GM19351 (cell line): ENCODE measurements at regions not wholly inside any gene's neighbourhood (a gene's known extent, or its start where the extent isn't known, plus 50 kb on each side); places are given as distances from the start of the nearest gene placed in this dataset.
"Not testable (repeated sequence)": the region's sequence is repeated elsewhere in the genome, so short reads cannot be mapped to it uniquely, and the experiment has no call there.

ENCODE experiments used
- ATAC-seq: cut with Tn5 transposase; IDR thresholded peaks from one replicate; pipeline ENCODE4 v1.9.1; 2021; ENCODE audit warnings: mild to moderate bottlenecking, moderate library complexity; ENCODE audit not compliant: unreplicated experiment

DNA sequence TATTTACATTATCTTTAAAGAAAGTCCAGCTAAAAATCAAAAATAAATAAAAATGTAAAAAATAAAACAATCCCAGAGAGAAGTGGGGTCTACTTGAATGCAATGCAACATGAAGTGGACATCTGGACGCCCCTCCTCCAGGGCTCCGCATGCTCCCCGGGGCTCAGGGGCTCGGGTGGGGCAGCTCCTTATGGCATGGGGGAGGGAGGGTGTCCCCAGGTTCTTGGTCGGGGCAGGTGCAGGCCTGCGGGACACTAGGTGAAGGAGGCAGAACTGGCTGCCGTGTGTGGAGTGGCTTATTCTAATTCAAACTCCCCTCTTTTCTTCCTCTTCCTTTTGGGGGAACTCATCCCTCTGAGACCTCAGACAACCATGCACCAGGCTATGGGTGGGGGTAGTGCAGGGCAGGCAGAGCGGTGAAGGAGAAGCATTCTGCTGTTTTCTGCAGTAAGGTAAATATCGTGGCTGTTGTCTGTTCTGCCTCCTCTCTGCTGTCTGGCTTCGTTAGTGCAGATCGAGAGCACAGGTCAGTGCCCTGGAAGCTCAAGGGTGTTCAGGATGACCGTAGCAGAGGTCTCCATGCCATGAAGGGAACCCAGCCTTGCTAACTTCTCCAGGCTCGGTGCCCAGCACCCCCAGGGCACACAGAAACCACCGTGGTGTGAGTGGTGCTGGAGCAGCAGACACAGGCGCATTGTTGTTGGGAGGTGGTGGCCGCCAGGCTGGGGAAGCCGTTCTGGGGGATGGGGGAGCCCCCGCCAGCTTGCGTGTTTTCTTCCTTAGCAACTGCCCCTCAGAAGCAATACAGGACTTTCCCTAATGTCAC is 82.6 kb downstream of the TTLL2 start:
- ATAC-seq = no peak

DNA sequence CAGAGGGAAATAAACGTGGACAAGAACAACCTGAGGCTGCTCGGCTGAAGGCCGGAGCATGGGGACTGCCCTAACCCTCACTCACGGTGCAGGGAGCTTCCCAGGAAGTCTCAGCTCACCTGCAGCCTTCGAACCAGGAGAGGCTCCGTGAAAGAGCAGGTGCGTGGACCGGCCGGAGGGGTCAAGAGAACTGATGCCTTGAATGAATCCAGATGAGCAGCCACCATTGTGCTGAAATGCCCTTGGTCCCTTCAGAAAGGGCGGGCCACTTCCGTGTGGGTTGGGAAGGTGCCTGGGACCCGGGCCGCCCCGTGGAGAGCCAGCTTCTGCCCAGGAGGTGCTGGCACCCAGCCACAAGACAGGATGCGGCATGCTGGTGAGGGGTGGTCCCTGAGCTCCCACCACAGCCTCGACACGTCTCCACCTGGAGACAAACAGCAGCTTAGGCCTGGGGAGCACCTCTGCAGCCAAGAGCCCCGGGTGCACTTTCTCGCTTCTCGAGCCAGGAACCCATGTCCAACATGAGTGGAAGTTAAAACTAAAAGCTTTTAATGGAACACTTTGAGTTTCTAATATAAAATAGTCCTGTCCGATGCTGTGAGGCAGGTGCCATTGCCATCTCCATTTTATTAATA is 83.5 kb downstream of the TTLL2 start:
- no peak for ATAC-seq

DNA sequence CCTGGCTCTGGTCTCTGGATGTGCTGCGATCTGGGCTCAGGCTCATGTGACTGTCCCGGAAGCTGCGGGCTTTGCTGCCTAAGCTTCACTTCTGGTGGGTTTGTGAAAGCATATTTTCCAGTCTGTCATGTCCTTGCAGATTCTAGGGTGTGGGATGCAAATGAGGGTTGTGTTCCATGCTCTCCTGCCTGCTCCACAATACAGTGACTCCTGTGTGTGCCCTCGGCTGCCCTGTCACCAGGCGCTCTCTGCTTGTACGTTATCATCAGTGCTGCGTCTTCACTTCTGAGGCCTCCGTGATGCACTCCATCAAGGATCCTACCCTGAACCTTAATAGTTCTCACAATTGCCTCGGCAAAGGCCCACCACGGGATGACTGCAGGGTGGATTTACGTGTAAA is 84.2 kb downstream of the TTLL2 start:
- ATAC-seq = no peak

DNA sequence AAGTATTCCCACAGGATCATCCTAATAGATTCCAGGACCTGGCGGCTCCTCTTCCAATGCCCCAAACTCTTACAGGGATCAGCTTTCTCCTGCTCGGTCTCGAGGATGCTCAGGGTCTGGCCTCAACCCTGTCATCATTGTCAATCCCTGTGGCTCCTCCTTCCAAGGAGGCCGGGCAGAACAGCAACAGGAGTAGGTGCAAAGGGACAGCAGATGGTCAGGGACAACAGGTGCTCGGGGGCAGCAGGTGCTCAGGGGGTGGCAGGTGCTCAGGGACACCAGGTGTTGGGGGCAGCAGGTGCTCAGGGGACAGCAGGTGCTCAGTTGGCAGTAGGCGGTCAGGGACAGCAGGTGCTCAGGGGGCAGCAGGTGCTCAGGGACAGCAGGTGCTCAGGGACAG is 84.8 kb downstream of the TTLL2 start:
- ATAC-seq = no peak

DNA sequence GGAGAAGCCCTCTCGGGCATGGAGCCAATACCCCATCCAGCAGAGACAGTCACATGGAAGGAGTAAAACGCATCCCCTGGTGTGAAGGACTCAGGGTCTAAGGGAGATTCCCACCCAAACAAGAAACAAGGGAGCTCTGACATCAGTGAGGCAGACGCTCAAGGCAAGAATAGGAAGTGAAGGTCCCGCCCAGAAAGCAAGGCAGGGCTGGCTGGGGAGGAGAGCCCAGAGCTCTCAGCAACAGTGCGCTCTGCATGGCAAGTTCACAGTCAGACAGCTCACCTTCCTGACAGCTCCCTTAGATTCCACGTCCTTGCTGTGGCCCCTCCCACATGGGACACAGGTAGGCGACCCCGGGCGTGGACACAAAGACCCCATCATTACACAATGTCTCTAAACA is 85.6 kb downstream of the TTLL2 start:
- no peak for ATAC-seq

DNA sequence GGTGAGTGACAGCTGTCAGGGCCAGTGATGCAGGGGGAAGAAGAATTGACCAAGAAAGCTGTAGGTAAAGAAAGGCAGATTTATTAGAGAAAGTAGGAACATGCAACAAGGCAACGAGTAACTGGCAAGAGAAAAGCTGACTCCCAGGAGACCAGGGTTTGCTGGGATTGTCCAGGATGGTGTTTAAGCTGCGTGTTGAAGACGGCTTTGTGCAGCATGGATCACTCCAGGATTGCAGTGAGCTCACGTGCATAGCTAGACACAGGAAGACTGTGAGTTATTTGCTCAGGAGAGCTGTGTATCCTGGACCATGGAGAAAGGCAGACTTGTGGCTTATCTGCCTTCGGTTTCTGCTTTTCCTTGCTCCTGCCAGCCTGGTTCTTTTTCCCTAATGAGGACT is 87.6 kb downstream of the TTLL2 start:
- no peak for ATAC-seq

DNA sequence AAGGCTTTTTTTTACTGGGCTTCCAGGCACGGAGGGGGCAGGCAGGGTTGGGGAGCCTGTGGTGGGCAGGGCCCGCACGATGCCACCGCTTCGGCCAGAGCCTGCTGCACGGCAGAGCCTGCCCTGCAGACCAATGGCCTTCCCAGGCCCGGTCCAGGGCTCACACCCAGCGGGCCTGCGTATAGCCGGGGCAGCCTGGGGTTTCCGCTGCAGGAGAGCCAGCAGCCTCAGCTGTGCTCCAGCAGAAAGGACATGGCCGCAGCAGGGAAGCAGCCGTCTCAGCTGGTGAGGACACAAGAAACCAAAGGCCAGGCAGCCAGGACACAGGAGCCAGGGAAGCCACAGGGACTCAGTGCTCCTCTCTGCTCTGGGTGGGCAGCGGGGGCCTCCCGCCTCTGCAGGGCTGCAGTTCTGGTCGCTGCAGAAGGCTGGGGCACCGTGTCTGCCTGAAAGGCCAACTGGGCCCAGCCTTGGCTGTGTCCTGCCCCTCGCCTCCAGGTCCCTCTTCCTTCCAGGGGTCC is 90.6 kb downstream of the TTLL2 start:
- ATAC-seq = no peak

DNA sequence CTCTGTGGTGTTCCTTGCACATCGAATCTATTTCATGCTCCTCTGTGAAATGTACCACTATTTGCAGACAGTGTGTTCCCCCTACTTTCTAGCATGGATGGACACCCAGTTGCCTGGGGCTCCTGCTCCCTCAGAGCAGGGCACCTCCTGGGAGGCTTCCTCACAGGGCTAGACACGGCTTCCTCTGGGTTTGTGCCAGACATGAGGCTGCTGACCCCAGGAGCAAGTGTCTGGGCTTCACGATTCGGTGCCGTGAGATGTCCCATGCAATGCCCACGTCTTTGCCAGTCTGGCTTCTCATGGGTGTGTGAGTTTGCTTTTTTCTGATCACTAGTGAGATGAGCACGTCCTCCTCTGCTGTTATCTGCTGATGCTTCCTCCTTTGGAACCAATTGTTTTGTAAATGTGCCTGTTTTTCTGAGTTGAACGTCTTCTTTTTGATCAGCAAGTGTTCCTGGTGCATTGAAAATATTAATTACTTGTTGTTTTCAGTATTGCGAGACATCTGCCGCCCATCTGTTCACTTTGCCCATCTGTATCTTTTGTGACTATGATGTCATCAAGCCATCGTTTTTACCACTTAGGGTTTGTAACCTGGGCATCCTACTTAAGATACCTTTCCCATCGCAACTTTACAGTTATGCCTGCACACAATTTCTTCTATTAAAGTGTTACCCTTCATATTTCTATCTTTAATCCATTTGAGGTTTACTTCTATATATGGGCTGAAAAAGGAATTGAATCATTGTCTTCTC is 92.0 kb downstream of the TTLL2 start:
- no peak for ATAC-seq

DNA sequence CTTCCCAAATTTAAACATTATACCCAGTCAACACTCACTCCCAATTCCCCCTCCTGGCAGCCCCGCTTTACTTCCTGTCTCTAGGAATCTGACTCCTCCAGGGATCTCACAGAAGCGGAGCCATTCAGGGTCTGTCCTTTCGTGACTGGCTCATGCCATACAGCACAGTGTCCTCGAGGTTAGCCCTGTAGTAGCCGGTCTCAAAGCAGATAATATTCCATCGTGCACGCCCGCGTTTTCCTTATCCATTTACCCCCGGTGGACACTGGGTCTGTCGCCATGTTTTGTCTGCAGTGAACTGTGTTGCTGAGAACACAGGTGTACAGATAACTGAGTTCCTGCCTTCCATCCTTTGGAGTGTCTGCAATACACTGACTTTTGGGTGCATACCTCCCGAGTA is 95.3 kb downstream of the TTLL2 start:
- no peak for ATAC-seq

DNA sequence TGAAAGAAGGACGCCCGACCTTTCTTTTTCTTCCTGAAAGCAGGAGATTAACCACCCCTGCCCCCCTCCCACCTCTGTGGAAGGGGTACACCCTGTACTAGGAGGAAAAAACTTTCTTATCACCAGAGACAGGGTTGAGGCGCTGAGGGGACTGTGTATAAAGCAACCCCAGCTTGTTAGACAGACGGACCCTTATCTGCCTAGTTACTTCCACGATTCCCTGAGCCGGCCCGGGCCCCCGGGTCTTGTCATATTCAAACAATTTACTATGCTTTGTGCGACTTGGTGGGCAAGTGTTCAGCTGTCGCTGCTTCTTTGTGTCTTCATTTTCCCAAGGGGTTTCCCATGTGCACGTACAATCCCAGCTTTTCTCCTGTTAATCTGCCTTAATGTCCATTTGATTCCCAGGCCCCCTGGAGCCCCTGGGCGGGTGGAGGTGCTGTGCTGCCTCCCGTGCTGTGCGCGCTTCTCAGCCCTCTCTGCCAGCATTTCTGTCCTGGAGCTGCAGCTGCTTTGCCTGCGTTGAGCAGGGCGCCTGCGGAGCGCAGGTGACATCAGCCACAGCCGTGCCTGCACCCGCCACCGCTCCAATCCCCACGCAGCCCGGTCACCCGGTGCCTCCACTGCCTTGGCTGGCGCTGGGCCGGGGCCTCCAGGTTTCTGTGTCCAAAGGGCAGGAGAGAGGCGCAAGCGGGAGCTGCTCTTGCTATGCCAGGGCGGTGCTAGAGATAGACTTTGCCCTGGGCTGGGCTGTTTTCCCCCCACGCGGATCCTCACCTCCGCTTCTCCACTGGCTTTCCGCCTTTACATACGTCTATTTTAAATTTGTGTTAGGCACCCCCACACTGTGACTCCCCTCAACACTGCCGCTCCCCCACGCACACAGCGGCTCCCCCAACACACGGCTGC is 96.2 kb downstream of the TTLL2 start:
- no peak for ATAC-seq

DNA sequence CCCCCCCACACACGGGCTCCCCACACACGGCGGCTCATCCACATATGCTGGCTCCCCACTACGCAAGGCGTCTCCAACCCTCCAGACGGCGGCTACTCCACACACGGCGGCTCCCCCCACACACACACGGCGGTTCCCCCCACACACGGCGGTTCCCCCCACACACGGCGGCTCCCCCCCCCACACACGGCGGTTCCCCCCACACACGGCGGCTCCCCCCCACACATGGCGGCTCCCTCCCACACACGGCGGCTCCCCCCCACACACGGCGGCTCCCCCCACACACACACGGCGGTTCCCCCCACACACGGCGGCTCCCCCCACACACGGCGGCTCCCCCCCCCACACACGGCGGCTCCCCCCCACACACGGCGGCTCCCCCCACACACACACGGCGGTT is 97.1 kb downstream of the TTLL2 start:
- not testable (repeated sequence) for ATAC-seq

DNA sequence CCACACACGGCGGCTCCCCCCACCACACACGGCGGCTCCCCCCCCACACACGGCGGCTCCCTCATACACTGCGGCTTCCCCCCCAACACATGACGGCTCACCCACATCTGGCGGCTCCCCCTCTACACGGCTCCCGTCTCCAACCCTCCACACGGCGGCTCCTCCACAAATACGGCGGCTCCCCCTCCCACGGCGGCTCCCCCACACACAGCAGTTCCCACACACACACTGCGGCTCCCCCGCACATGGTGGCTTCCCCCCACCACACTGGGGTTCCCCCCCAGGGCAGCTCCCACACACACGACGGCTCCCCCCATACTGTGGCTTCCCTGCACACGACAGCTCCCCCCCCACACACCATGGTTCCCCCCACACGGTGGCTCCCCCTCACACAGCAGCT is 98.0 kb downstream of the TTLL2 start:
- ATAC-seq = no peak

DNA sequence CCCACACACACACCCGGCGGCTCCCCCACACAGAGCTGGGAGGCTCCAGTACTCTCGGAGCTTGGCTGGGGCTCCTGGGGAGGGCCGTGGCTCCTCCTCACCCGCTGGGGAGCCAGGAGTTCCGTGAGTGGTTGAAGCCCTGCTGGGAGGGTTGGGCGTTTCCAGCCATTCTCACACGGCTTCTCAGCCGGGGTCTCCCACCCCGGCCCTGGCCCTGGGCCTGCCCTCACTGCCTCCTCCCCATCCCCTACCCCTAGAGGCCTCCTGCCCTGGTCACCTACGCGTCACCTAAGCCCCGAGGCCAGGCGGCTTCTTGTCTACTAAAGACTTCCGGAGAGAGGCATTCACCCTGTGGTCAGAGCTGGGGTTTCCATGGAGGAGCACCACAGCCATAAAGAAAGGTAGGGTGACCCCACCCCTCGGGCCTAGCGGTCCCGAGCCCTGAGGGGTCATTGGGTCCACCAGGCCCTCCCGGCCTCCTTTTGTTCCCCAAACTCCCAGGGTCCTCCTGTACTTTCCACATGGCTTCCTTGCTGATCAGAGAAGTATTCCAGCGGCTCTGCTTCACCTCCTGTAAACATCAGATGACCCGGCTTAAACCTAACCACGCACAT is 99.3 kb downstream of the TTLL2 start:
- ATAC-seq = no peak

DNA sequence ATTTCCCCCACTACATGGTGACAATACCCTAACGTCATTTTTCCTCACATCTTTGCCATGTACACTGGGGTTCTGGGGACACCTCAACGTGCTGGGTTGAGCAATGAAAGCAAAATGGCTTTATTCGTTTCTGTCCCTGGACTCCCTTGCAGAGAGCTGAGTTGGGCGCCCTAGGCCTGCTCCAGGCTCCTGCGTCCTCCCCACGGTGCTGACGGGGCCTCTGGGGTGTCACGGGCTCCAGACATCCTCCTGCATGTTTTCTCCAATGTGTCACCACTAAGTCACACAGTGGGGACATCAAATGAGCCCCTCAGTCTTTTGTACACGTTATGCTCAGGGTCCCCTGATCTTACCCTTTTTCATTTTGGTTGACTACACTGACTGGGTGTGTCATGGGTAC is 99.8 kb downstream of the TTLL2 start:
- ATAC-seq = no peak

DNA sequence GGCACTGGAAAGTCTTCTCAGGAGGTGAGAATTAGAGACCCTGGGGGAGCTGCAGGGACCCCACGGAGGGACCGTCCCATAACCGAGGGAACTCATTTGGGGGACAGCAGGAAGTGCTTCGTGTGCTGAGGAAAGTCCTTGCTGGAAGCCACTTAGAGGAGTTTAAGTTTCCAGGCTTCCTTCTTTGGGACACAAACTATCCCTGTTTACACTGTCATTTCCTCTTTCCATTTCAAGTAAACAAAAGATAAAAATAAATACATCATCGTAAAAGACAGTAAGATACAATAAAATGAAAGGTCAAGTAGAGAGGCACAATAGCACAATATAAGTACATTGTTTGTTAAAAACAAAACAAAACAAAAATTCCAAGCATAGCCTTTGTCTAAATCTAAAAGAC is 101.2 kb downstream of the TTLL2 start:
- ATAC-seq = no peak

DNA sequence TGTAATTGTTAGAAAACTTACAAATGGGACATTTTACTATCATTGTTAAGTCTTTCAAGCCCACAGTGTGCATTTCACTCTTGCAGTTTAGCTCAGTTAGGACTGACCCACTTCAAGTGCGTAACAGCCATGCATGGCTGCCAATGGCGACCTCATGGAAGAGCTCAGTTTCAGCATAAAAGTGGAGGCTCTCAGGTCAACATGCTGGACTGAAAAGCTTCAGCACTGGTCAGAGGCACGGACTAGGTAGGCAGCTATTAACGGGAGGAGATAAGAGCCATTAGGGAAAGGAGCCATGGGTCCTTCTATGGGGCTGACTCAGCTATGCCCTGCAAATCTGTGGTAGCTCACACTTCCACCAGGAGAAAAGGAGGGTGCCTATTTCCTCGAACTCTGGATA is 101.8 kb downstream of the TTLL2 start:
- no peak for ATAC-seq

DNA sequence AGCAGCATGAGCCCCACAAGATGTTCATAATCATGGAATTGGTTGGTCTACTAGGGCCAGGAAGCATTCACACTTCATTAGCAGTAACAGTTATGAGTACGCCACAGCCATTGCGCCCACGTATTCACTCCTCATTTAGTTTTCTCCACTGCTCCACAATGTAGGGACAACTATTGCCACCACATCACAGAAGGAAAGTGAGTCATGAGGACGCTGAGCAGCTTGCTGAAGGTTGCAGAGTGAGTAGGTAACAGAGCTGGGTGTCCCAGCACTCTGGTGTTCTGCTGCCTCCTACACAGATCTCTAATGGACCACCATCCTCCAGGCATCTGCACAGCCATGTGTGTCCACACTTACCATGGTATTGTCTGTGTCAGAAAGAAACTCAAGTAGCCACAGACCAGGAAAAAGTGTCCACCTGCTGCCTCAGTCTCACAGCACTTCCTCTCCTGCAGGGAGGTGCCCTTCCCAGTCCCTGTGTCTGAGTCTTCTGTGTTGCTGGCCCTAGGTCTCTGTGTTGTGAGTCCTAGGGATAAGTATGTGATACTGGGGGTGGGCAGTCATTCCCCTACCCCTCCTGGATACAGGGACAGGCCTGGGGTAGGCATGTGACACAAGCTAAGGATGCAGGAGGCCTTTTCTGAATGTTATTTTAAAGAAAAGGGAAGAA is 103.9 kb downstream of the TTLL2 start:
- ATAC-seq = no peak

DNA sequence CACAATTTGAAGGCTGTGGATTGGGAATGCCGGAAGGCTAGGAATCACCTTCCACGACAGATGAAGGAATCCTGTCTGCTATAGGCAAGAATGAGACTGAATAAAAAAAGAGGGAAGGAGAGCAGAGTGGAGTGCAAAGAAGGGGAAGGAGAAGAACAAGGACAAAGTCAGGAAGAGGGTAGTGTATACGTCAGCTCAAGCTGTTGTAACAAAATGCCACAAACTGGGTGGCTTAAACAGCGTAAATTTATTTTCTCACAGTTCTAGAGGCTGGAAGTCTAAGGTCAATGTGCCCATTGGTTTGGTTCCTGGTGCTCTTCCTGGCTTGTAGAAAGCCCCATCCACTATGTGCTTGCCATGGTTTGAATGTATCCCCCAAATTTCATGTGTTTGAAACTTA is 104.5 kb downstream of the TTLL2 start:
- ATAC-seq = no peak

DNA sequence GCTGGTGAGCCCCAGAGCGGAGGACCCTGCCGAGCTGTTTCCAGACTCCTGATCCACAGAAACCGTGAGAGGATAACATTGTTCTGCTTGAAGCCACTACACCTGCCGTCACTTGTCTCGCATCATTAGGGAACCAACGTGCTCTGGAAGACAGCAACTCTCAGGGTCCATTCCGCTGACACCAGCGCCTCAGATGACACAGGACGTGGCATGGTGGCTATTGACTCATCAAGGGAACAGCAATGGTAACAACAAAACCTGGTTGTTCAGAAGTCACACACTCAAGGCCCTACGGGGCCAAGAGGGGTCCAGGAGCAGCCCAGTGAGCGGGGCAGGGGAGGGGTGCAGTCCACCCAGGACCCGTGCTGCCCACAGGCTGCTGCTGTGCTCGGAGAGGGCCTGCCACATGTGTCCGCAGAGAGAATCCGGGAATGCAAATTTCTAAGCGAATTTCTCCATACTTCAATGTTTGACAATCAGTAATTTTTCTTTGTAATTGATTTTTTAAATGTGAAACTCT is 110.4 kb downstream of the TTLL2 start:
- no peak for ATAC-seq
